HCT116 (cell line): ENCODE measurements at regions not wholly inside any gene's neighbourhood (a gene's known extent, or its start where the extent isn't known, plus 50 kb on each side); places are given as distances from the start of the nearest gene placed in this dataset.

Source experiments
- CTCF ChIP-seq, 3 experiments: fragments of 200-600 bp in 1 of 3; sonication (generic) in 1 of 3; IDR thresholded peaks in 2 of 3; conservative IDR thresholded peaks in 1 of 3; 2 replicates each; pipeline ENCODE4 v1.5.1; 2012 to 2017; ENCODE audit warnings: low read depth in 2 of 3, low read length in 2 of 3, antibody characterized with exemption in 1 of 3, borderline replicate concordance in 1 of 3, control low read depth in 1 of 3, mild to moderate bottlenecking in 1 of 3, mixed read lengths in 1 of 3, mixed run types in 1 of 3, moderate library complexity in 1 of 3; ENCODE audit not compliant: insufficient read depth in 1 of 3
- EZH2 ChIP-seq: fragments of 200-600 bp; sonication (generic); IDR thresholded peaks from 2 replicates; pipeline ENCODE4 v1.6.1; 2017; ENCODE audit warnings: antibody characterized with exemption, mixed run types

DNA sequence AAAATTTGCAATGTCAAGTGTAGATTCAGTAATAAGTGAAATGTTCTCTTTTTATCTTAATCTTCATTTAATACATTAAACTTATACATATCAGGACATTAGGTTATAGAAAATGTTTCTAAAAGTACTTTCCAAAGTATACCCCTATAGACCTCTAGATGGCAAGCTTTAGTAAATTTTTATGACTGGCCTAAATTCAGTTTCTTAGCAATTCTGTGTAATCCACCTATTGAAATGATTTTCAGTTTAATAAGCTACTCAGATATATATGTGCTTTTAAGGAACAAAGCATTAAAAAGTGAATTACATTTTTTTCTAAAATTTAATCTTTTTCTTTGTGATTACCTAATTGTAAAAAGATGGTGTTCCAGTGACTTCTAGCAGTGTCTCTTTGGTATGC, 342.2 kb downstream of the GBE1 start:
- TF ChIP-seq CTCF (IDR thresholded peaks at IDR 0.05 in 2 of 3, conservative IDR thresholded peaks at IDR 0.05 in 1 of 3; ENCODE audit: borderline replicate concordance in 1 of 3, insufficient read depth in 1 of 3, low read depth in 2 of 3, low read length in 2 of 3) (peak in 2 of 3 experiments; percentile 42 to 43; a peak in 4 of 6 replicates), EZH2 (no peak)
